Activated T-cell treated with anti-CD3 and anti-CD28 coated beads, Interleukin-2, amount 50 U/mL, for 24 hours (primary cell): ENCODE measurements at regions not wholly inside any gene's neighbourhood (a gene's known extent, or its start where the extent isn't known, plus 50 kb on each side); places are given as distances from the start of the nearest gene placed in this dataset.
A peak's percentile ranks its signal among the peaks of the same experiment; 100 is the strongest.

ENCODE experiments used
- DNase-seq: peaks from one replicate; pipeline ENCODE4 v3.0.0-alpha.2; 2020
- H3K27ac Mint-ChIP-seq: 2 replicates; pipeline ENCODE4 v1.8.0; 2020; ENCODE audit warnings: mild to moderate bottlenecking, mixed read lengths
- H3K27me3 Mint-ChIP-seq: 2 replicates; pipeline ENCODE4 v1.8.0; 2020; ENCODE audit warnings: mixed read lengths
- H3K36me3 Mint-ChIP-seq: 2 replicates; pipeline ENCODE4 v1.8.0; 2020; ENCODE audit warnings: low read depth, mixed read lengths
- H3K4me1 Mint-ChIP-seq: 2 replicates; pipeline ENCODE4 v1.8.0; 2020; ENCODE audit warnings: low read depth, mixed read lengths
- H3K4me3 Mint-ChIP-seq: 2 replicates; pipeline ENCODE4 v1.8.0; 2020; ENCODE audit warnings: mild to moderate bottlenecking, moderate library complexity, mixed read lengths
- H3K9me3 Mint-ChIP-seq: 2 replicates; pipeline ENCODE4 v1.8.0; 2020; ENCODE audit warnings: mixed read lengths

DNA sequence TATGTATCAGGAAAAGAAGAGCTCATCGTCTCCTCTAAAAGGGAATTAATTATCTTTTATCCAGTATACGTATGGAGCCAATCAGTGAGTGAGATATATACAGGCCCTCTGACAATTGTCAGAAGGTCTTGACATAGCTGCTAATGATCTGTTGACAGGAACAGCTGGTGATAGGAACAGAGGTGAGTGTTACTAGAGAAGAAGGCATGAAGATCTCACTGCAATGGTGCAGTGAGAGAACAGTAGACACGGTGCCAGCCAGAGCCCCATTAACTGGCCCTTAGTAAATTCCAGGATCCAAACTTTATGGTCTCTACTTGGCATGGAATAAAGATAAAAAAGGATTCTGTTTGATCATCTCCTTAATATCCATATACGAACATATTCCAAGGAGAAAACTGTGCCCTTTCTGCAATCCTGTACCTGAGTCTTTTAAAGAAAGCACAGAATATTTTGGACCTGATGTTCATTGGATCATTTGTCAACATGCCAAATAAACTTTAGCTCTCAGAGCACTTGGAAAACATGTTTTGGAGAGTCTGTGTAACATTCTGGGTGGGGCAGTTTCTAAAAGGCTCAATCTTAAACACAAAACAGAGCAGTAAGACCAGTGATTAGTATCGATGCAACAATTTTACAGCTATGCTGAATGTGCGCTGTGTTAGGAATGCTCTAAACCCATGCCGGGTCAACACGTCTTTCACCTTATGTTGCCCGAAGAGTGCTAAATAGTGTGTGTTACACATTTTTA, 135.8 kb upstream of the CITED2 start:
- Mint-ChIP-seq H3K9me3 (no peaks in the 10 kb centered on the region), H3K4me1 (peaks cover 6% of the 10 kb centered on the region), H3K36me3 (no peaks in the 10 kb centered on the region), H3K27ac (no peak overlapping the region), H3K27me3 (no peaks in the 10 kb centered on the region), H3K4me3 (no peak overlapping the region)
- DNase-seq: no peak

DNA sequence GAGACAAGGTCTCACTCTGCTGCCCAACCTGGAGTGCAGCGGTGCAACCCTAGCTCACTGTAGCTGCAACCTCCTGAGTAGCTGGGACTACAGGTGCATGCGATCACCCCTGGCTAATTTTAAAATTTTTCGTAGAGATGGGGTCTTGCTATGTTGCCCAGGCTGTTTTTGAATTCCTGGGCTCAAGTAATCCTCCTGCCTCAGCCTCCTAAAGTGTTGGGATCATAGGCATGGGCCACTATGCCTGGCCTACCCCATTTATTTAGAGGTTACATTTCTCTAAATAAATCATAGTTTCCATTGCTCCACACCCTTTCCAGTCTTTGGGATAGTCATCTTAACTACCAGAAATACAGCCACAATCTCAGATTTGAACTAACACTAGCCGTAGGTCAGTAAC, 134.7 kb upstream of the CITED2 start:
- Mint-ChIP-seq H3K4me1 (no peaks in the 10 kb centered on the region), H3K27me3 (no peaks in the 10 kb centered on the region), H3K4me3 (no peak overlapping the region), H3K27ac (no peak overlapping the region), H3K9me3 (no peaks in the 10 kb centered on the region), H3K36me3 (no peaks in the 10 kb centered on the region)
- no peak for DNase-seq

DNA sequence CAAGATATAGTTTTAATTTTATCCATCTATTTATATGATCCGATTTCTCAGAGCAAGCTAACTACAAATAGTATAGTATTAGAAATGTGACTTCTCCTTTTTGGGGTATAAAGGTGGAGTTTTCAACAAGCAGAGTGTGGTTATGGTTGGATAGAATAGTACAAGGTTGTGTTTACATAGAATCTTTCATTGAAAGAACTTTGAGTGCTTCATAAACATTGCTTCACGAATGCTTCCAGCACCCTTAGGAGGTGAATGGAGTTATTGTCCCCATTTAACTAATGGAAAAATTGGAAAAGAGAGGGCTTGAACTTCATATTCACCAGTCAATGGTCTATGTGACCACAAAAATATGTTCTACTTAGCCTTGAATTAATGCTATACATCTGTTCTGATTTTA, 134.1 kb upstream of the CITED2 start:
- no peak for DNase-seq
- H3K27me3 Mint-ChIP-seq: no peaks in the 10 kb centered on the region
- H3K4me1 Mint-ChIP-seq: no peaks in the 10 kb centered on the region
- H3K36me3 Mint-ChIP-seq: no peaks in the 10 kb centered on the region
- no peak overlapping the region for H3K4me3 Mint-ChIP-seq
- no peak overlapping the region for H3K27ac Mint-ChIP-seq
- H3K9me3 Mint-ChIP-seq: no peaks in the 10 kb centered on the region

DNA sequence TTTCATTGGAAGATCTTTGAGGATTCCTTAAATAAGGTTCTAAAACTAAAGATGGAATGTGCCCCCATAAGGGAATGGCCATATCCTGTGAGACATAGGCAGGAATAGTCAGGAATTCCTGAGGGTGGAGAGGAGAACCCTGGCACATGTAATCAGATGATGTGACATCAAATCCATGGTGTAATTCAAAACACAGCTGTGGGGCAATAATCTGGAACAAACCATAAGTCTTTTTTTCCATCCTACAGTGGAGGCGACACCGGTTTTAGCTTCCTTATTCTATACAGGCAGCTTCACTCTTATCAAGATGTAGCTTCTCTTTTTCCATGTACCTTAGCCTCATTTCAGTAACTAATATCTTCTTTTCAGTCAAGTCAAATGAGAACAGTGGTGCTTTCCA, 133.6 kb upstream of the CITED2 start:
- Mint-ChIP-seq H3K27ac (no peak overlapping the region), H3K4me3 (no peak overlapping the region), H3K27me3 (no peaks in the 10 kb centered on the region), H3K36me3 (no peaks in the 10 kb centered on the region), H3K4me1 (no peaks in the 10 kb centered on the region), H3K9me3 (no peaks in the 10 kb centered on the region)
- DNase-seq: no peak

DNA sequence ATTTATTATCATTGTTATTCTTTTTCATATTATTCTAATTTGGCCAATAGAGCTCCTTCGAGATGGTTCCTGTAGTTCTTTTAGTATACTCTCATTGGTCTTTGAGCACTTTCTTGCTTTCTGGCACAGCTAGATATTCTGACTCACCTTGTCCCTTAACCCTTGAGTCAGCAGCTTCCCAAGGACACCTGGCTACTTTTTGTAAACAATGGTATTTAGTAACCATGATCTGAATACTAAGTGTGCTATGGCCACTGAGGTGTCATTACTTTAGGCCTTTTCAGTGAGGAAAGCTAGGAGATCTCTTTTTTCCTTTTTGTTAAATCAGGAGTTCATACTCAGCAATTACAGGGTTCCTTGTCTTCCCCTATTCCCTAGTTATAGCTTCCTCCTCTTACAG, 126.5 kb upstream of the CITED2 start:
- Mint-ChIP-seq H3K4me3 (no peak overlapping the region), H3K27me3 (no peaks in the 10 kb centered on the region), H3K36me3 (no peaks in the 10 kb centered on the region), H3K9me3 (no peaks in the 10 kb centered on the region), H3K27ac (no peak overlapping the region), H3K4me1 (no peaks in the 10 kb centered on the region)
- no peak for DNase-seq

DNA sequence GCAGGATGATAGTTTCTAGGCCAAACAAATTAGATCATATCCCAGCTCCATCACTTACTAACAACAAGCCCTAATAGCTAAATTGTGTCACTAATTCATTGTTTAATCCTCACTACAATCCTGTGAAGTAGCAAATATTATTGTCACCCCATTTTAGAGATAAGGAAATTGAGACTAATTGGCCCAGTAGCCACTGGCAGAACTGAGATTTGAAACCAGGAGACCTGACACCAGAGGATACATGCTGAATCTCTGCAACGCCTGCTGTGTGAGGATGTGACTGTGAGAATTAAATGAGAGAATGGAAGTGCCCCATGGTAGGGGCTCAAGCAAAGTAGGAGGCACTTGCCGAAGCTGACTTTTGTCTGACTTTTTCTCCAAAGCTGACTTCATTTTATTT, 124.3 kb upstream of the CITED2 start:
- no peaks in the 10 kb centered on the region for H3K4me1 Mint-ChIP-seq
- no peaks in the 10 kb centered on the region for H3K36me3 Mint-ChIP-seq
- no peaks in the 10 kb centered on the region for H3K27me3 Mint-ChIP-seq
- H3K27ac Mint-ChIP-seq: no peak overlapping the region
- no peaks in the 10 kb centered on the region for H3K9me3 Mint-ChIP-seq
- H3K4me3 Mint-ChIP-seq: no peak overlapping the region
- no peak for DNase-seq

DNA sequence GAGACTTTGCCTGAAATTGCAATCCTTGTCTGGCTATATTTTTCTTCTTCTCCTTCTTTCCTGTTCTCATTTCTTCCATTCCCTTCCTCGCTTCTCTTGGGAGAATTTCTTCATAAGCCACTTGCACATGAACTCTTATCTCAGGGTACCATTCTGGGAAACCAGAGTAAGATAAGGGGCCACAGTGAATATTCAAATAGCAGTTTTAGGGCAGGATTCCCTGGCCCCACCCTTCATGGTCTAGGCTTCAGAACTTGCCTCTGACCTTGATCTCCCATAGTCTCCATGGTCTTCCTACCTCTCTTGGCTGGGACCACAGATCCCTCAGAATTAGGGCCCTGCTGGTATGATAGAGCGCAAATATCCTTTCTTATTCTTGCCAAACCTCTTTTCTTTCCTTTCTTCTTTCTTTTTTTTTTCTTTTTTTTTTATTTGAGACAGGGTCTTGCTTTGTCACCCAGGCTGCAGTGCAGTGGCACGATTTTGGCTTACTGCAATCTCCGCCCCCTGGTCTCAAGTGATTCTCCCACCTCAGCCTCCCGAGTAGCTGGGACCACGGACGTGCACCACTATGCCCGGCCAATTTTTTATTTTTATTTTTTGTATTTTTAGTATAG, 123.0 kb upstream of the CITED2 start:
- Mint-ChIP-seq H3K4me3 (no peak overlapping the region), H3K27ac (no peak overlapping the region), H3K4me1 (no peaks in the 10 kb centered on the region), H3K9me3 (no peaks in the 10 kb centered on the region), H3K36me3 (no peaks in the 10 kb centered on the region), H3K27me3 (no peaks in the 10 kb centered on the region)
- no peak for DNase-seq

DNA sequence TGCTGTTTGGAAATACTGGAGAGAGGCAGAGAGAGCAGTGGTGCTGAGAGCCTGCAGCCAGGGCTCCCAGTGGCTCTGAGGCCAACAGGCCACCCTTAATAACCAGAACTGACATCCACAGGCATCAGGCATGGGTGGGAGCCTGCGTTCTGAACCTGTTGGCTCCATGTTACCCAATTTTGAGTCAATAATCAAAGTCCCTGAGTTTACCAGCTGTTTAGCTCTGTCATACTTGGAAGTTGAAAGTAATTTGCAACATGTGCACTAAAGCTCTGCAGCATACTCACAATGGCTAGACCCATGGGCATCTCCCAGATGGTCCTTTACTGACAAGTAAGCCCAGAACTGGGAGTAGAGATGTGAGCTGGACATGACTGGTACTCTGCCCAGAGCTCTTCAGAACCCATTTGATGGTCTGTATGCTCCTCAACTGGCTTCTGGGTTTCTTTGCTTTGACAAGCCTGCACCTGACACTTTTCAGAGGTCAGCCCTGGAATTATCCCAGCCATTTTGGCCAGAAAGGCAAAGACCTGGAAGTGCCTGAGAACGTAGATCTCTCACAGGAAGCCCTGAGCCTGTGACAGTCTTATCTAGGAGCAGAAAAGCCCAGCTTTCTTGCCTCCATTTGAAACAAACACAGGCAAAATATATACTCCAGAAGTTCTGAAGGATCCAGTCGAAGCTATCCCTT, 122.4 kb upstream of the CITED2 start:
- H3K36me3 Mint-ChIP-seq: no peaks in the 10 kb centered on the region
- no peaks in the 10 kb centered on the region for H3K9me3 Mint-ChIP-seq
- H3K27me3 Mint-ChIP-seq: no peaks in the 10 kb centered on the region
- no peak overlapping the region for H3K27ac Mint-ChIP-seq
- H3K4me3 Mint-ChIP-seq: no peak overlapping the region
- DNase-seq: no peak
- H3K4me1 Mint-ChIP-seq: no peaks in the 10 kb centered on the region

DNA sequence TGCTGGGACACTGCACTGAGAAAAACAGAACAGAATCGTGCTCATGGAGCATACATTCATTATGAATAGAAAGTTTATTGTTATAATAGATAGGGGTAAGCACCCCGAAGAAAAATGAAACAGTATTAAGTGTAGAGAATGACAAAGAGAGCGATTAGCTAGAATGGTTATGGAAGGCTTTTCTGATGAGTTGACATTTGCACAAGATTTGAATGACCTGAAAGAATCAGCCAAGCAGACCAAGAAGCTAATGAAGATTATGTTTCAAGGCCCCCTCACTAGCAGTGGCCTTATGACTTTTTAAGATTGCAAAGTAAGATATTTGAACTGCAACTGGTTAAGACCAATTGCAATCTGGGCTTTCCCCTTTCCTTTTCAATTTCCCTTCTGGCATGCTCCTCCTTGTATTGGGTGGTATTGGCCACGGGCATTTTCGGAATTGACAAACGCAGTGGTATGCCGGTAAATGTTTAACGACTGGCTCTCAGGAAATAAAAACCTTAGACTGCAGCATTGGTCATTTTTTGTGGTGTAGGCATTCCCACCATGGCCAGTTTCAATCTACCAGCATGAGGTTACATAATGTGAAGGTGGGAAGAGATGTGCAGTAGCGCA, 120.0 kb upstream of the CITED2 start:
- Mint-ChIP-seq H3K9me3 (no peaks in the 10 kb centered on the region), H3K4me1 (peaks cover 8% of the 10 kb centered on the region), H3K27me3 (no peaks in the 10 kb centered on the region), H3K27ac (no peak overlapping the region), H3K4me3 (no peak overlapping the region), H3K36me3 (no peaks in the 10 kb centered on the region)
- DNase-seq: no peak

DNA sequence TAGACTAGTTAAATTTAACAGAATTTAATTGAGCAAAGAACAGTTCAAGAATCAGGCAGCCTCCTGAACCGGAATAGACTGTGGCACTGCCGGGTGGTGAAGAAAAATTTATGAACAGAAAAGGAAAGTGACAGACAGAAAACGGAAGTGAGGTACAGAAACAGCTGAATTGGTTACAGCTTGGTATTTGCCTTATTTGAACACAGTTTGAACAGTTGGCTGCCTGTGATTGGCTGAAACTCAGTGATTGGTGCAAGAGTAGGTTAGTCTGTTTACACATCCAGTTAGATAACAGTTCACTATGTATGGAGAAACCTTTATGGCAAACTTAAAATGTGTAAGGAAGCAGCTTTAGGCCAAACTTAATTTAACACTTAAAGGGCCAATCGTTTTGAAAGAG, 116.0 kb upstream of the CITED2 start:
- H3K27ac Mint-ChIP-seq: peak overlapping the region; percentile 8
- no peak for DNase-seq
- H3K4me3 Mint-ChIP-seq: no peak overlapping the region
- H3K27me3 Mint-ChIP-seq: no peaks in the 10 kb centered on the region
- H3K9me3 Mint-ChIP-seq: no peaks in the 10 kb centered on the region
- no peaks in the 10 kb centered on the region for H3K36me3 Mint-ChIP-seq
- peaks cover 8% of the 10 kb centered on the region for H3K4me1 Mint-ChIP-seq

DNA sequence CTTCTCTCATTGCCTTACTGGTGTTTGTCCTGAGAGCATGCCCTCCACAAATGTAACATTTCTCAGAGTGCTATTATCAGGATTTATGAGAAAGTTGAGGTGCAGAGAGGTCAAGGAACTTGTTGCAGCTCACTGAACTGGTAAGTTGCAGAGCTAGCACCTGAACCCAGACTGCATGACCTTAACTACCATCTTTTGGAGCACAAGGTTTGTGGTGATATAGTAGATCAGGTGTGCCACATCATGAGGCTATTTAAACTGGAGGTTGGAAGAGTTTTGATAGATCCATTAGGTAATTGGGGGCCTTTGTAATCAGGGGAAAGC, 112.0 kb upstream of the CITED2 start:
- Mint-ChIP-seq H3K4me3 (no peak overlapping the region), H3K36me3 (no peaks in the 10 kb centered on the region), H3K9me3 (no peaks in the 10 kb centered on the region), H3K27me3 (no peaks in the 10 kb centered on the region), H3K27ac (no peak overlapping the region), H3K4me1 (peaks cover 8% of the 10 kb centered on the region)
- DNase-seq: no peak

DNA sequence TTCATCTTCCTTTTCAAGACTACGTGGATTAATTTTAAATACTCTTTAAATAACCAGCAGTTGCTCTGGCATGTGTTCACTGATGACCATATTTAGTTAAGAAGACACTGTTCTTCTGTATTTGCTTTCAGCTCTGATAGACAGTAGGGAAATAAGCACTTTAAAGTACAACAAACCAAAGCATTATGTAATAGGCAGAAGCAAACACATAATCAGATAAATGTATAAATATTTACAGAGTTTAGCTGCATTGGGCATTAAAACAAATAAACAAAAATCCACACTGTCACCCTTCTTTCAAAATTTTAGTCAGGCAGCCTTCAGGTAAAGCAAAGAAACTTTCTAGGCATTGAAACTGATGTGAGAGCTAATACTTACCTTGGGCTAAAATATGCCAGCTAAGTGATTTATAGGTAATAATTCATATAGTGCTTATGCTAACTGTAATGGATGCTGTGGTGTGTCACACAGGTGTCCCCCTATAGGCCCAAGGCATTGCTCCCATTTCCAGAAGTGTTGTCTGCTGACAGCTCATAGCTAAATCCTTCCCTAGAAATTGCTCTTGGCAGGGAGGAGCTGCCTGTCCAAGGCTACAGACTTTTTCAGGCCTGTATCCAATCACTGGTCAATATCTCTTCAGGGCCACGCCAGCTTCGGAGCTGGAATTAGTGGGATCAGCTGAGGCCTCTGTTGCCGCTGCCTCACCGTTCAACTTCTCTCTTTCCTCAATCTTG, 111.5 kb upstream of the CITED2 start:
- no peak overlapping the region for H3K4me3 Mint-ChIP-seq
- H3K9me3 Mint-ChIP-seq: no peaks in the 10 kb centered on the region
- peaks cover 8% of the 10 kb centered on the region for H3K4me1 Mint-ChIP-seq
- H3K27me3 Mint-ChIP-seq: no peaks in the 10 kb centered on the region
- H3K27ac Mint-ChIP-seq: no peak overlapping the region
- no peak for DNase-seq
- no peaks in the 10 kb centered on the region for H3K36me3 Mint-ChIP-seq

DNA sequence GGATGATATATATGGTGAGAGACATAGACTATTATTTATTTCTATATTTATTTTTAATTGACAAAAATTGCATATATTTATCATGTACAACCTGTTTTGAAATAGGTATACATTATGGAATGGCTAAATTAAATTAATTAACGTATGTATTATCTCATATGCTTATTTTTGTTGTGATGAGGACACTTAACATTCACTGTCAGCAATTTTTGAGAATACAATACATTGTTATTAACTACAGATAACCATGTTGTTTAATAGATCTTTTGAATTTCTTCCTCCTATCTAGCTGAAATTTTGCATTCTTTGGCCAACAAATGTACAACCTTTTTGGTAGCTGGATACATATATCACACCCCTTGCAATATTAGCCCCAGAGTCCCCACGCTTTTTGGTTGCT, 110.7 kb upstream of the CITED2 start:
- DNase-seq: no peak
- H3K27ac Mint-ChIP-seq: no peak overlapping the region
- H3K36me3 Mint-ChIP-seq: no peaks in the 10 kb centered on the region
- H3K27me3 Mint-ChIP-seq: no peaks in the 10 kb centered on the region
- peaks cover 1% of the 10 kb centered on the region for H3K4me1 Mint-ChIP-seq
- no peak overlapping the region for H3K4me3 Mint-ChIP-seq
- H3K9me3 Mint-ChIP-seq: no peaks in the 10 kb centered on the region

DNA sequence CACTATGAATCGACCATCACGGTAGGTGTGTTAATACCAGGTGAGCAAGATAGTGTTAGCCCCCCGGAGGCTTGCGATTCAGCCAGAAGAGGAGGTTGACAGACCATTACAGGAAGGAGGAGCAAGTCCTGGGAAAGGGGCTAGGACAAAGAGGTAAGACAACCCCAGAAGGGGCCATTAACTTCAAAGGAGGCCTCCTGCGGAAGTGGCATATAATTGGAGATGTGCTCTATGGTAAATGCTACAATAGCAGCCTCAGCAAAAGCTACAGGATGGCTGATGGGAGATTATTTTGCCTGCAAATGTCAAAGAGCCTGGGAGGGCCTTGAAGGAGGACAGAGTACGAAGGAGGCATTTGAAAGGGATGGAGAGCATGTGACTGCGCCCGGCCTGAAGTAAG, 108.6 kb upstream of the CITED2 start:
- Mint-ChIP-seq H3K27me3 (no peaks in the 10 kb centered on the region), H3K4me1 (no peaks in the 10 kb centered on the region), H3K36me3 (no peaks in the 10 kb centered on the region), H3K27ac (no peak overlapping the region), H3K4me3 (no peak overlapping the region), H3K9me3 (no peaks in the 10 kb centered on the region)
- DNase-seq: no peak
